Stimulated activated CD4-positive, alpha-beta T cell treated with anti-CD3 and anti-CD28 coated beads, Interleukin-15, amount 100 ng/mL, for 24 hours (primary cell): ENCODE measurements at regions not wholly inside any gene's neighbourhood (a gene's known extent, or its start where the extent isn't known, plus 50 kb on each side); places are given as distances from the start of the nearest gene placed in this dataset.
A peak's percentile ranks its signal among the peaks of the same experiment; 100 is the strongest.

ENCODE experiments used
- DNase-seq: peaks from one replicate; pipeline ENCODE4 v3.0.0-alpha.2; 2020

DNA sequence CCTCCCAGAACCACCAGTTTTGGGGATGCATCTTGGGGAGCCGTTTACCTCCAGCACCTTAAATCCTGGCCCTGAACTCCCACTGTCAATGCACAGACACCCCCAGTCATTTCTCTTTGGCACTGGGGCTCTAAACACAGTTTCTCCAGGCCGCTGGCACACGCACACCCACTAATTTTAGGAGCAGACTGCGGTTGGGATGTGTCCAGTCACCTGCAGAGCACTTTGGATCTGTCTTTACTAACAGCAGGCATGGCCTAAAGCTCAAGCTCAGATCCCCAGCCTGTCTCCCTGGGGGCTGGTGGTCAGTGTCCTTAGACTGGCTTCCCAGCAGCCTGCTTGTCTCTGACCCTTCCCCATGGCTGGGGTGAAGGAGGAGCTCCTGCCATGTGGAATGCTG is 49.9 kb downstream of the SYNE3 start:
- no peak for DNase-seq

DNA sequence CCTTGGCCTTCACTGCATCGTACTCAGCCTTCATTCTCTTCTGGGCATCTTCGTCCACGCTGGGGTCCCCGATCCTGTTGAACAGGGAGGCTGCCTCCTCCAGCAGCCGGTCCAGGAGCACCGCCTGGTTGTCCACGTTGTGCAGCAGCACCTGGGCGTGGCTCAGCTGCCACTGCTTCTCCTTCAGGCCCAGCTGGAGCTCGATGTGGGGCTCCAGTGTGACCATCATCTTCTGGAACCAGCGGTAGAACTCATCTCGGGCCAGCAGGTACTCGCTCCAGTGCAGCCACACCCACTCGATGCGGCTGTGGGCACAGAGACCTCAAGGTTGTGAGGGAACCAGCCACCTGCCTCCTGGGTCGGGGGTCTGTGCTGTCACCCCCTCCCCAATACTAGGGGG is 50.5 kb downstream of the SYNE3 start:
- DNase-seq, result no peak

DNA sequence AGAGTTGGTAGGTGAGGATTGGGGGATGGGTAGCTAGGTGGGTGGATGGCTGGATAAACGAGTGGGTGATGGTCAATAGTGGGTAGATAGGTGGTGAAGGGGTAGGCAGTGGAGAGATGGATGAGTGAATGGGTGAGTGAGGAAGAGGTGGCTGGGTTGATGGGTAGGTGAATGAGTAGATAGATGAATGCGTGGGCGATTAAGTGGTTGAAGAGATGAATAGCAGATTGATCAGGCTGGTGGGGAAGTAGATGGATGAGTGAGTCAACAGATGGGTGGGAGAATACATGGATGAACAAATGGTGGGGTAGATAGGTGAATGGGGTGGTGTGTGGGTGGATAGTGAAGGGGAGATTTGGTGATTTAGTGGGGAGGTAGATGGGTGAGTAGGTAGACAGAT is 51.1 kb downstream of the SYNE3 start:
- DNase-seq, result peak; percentile 16

DNA sequence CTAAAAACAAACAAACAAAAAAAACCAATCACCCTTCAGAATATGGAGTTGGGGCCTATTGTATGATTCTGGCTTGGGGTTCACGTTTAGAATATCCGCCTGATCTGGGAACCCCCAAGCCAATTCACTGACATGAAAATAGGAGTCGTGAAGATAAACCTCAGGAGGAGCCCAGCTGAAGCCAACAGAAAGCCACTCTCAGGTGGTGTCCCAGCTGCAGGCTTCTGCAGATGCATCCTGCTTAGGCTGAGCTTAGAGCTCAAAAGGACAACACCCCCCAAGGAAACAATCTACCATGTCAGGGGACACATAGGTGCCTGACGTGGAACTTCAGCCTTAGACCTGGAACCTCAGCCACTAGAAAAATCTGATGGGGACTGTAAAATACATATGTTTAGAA is 51.9 kb downstream of the SYNE3 start:
- DNase-seq, result no peak

DNA sequence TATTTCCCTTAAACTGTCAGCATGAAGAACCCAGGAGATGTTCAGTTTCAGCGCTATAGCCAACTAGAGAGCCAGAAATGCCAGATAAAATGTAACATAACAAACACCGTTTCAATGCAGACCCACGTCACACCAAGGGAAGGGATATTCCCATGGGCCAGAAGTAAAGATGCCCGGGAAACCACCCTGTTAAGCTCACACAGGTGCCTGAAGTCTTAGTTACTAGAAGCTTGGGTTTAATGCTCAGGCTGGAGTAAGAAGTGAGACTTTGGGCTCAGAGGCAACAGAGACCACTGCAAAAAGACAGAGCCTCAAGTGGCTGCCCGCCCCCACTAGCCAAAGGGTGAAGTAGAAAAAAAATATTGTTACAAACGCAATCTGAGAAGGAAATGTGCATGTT is 52.3 kb downstream of the SYNE3 start:
- no peak for DNase-seq

DNA sequence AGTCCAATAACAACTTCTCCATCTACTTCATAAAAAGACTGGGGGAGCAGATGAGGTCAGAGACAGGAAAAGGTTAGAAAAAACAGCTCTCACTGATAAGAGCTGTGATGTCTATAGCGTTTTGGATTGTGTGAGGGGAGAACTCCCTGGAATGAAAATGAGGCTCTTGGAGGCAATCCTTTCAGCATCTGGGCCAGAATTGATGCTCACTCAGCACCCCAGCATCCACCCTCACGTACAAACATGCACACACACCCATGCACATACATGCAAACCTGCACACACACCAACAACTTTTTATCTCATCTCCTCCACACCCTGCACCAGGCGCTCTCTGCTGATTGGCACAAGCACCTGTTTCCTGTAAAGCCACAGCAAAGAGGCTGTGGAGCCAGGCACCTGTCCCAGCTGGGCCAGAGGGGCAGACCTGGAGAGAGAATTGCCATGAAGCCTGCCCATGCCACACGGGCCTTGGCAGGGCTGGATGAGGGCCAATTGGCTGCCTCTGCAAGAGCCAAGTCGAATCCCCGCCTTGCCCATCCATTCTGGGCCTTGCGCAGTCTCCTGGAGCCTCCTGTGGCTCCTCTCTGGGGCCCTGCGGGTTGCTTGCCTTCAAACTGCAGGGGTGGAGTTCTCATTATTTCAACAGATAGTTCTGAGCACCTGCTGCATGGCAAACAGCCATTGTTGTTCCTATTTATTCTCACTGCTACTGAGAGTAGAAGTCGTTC is 53.1 kb downstream of the SYNE3 start:
- DNase-seq, result peak; percentile 14

DNA sequence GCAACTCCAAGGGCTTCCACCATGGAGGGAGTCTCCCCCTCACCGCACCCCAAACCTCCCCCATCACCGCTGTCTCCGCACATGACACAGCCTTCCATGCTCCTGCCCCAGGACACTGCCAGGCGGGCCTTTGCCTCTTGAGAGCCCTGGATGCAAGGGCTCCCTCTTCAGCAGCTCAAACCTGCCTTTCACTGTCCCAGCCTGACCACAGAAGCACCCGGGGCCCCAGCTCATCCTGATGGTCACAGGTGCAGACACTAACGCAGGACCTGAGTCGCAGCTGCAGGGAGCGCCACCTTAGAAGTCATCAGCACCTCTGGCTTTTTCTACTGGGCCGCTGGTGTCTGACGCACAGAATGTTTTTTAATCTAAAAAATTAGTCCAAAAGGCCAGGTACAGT is 54.0 kb downstream of the SYNE3 start:
- DNase-seq, result no peak

DNA sequence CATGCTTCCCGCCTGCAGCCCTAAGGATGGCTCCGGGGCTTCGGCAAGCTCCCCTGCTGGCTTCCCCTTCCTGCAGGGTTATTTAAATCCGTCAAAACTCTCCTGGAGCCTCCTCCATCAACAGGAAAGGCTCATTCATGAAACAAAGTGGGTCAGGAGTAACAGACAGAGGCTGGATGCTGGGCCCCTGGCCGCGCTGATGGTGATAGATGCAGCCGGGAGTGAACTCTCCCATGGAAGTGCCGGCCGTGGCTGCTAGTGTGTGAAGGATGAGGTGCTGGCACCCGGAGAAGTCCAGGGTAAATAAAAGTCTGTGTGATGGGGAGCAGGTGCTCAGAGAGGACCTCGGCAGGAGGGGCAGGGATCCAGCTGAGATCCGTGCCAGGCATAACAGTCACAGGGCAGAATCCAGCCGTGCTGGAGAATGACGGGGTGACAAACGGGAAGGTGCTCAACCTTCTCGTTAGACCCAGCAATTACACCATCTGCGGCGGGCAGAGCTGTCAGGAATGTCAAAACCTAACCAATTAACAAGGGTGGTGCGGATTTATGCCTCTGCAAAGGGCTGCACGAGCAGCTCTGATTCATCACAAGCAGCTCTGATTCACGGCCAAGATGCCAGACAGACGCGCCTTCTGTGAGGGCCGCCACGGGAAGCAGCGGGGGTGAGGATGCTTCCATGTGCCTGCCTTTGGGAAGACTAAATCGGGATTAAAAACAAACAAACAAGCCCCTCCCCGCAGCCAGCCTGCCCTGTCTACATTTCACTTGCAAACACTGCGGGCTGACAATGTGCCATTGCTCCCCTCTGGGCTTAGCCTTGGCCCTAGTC is 55.6 kb downstream of the SYNE3 start:
- no peak for DNase-seq

DNA sequence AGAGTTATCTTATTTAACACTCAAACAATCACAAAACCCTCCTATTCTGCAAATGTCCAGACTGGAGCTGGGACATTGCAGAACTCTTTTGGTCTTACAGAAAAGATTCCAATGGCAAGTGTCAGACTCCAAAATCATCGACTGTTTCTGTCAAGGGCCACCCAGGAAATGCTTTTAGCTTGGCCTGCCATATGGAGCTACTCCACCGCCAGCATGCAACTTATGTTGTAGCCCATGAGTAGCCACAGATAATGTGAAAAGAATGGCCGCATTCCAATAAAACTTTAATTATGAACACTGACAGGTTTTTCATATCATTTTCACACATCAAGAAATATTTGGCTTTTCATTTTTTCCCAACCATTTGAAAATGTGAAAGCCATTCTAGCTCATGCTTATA is 57.5 kb downstream of the SYNE3 start:
- DNase-seq, result no peak

DNA sequence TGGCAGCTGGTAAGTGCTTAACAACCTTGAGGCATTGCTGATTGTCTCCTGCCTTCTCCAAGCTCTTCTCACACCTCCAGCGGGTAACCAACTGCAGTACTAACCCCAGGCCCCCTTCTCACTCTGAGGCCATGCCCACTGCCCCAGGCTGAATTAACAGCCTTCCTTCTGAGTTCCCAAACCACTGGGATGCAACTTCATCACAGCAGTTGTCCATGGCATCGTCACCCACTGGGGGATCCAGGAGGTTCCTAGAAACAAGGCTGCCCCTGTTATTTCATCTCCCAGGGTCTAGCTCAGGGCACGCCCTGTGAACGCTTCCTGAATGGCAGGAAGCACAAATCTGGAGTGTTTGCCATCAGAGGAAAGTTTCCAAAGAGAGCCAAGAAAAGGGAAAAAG is 58.0 kb downstream of the SYNE3 start:
- DNase-seq, result no peak

DNA sequence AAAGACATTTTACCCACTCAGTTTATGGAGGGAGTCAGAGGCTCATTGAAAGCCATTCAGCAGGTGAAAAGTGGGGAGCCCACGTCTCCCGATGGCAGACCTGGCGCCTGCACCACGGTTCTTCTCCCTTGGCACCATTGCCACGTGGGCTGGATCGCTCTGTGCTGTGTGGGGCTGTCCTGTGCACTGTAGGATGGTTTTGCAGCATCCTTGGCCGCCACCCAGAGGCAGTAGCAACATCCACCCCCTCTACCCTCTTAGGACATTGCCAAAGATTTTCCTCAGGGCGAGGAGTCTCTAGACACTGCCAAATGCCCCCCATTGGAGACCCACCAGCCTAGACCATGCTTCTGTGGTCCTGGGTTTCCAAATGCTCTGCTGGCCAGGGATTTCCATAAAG is 60.2 kb downstream of the SYNE3 start:
- DNase-seq, result no peak

DNA sequence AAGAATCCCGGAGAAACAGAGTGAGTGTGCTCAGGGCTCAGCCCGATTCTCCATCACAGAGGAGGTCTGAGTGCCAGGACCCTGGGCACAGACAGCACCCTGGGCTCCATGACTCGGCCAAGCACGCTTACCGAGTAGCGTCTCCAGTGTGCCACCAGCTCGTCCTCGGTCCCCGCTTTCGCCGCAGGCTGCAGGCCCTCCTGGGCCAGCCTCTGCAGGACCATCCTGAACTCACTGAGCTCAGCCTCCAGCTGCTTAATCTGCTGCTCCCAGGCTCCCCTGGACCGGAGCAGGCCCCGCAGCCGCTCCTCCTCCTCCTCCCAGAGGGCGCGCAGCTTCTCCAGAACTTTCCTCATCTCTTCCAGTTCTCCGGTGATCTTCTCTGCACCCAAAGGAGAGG is 61.2 kb downstream of the SYNE3 start:
- DNase-seq, result no peak

DNA sequence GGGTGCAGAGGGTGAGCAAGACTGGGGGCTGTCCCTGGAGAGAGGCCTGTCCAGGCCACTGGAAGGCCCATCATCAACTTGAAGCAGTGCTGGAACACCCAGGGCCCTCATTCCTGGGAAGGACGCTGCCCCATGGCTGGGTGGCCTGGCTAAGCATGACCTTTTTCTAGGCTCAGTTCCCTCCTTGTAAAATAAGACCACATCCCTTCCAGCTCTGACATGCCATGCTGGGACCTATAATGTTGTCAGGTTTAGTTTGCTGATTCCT is 62.8 kb downstream of the SYNE3 start:
- no peak for DNase-seq

DNA sequence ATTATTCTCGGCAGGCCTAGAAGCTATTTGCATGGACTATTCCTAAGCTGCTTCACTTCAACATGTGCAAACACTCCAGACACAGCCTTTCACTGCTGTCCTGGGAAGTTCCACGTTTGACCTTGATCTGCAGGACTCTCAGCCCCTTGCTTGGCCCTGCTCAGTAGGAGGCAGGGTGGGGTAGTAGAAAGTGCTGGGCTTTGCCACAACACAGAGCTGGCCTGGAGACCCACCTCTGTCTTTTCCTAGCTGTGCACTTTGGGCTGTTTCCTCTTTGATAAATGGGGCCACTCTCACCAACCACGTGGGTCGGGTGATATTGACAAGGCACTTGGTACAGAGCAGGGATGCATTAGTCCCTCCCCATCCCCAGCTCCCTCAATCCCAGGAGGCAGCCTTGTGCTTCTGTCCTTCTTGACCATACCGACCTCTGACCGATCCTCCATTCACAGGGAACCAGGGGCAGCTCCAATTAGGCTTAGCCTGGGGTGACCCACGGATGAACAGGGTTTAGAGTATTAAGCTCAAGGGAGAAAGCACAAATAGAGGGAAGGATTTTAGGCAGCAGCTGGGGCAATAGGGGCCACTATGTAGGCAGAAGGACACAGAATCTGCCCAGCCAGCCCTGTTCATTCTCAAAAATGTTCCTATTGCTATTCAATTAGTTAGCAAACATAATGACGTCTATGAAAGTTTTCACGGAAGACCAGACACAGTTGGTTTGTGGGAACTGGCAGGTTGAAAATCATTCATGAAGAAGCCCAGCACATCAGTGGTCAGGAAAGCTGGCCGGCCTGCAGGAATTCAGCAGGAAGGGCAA is 63.3 kb downstream of the SYNE3 start:
- DNase-seq, result no peak

DNA sequence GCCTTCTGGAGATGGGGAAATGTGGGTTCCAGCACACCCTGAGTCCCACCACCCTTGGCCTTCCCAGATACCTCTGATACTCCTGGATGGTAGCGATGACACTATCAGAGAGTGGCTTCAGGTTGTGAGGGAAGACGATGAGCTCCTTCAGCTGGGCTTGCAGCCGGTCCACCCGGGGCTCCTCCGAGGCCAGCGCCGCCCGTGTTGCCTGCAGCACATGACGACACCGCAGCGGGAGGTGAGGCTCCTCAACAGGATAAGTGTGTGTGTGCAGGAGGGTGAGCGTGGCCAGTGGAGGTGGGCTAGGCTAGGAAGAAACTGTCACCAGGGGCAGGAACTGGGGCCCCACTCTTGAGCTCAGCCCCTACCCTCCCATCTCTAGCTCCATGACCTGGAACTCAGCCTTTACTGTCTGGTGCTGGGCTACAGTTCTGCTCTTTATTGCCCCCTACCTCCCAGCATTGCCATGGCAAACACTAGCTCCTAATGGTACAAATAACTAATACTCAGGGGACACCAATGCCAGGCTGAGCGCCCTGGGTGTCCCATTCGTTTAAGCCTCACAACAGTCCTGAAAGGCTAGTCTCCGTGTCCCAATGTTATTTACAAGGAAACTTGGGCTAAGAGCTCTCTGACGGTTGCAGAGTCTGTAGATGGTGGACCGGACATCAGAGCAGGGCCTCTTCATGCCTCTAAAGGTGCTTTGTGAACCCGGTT is 64.1 kb downstream of the SYNE3 start:
- DNase-seq, result peak; percentile 12

DNA sequence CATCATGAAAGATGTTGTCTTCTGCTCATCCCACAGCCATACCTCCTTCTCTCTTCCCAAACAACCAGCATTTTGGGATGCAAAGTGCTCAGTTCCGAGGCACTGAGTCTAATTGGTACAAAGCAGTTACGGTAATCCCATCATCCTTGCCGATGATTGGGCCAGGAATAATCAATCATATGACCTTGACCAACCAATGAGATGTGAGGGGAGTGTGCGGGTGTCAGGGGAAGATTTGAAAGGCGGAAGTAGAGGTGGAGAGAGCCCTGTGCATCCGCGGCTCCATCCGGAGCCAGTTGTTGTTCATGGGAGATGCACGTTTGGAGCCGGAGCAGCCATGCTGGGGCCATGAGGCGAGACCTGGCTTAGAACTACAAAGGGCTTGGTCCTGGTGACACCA is 67.3 kb downstream of the SYNE3 start:
- DNase-seq, result no peak

DNA sequence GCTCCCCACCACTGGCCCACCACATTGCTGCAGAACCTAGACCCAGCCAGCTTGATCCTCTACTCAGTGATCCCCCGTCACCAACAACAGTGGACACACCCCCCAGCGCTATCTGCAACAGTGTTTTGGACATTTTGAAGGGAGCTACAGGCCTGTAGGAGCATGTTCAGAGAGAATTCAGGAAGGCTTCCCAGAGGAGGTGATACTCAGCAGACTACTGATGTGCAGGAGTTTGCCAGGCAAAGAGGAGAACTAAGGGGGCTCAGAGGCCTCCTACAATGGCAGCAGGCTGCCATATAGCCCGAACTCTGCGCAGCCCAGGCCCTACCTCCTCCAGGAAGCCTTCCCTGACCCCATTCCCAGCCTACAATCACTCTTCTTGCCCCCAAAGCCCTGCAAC is 70.0 kb downstream of the SYNE3 start:
- DNase-seq, result no peak

DNA sequence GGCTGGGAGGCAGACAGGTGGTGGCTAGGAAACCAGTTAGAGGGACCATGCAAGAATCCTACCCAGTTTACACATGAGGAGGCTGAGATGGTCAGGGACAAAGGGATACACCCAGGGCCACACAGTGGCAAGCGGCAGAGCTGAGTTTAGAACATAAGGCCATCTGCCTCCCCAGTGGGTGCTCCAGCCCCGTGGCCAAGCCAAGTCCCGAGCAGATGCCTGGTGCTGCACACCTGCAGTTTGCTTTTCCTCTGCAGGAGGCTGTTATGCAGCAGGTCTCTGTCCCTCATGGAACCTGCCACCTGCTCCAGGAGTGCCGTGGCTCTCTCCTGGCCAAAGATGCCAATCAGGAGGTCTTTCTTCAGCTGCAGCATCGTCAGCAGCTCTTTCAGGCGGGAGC is 70.8 kb downstream of the SYNE3 start:
- DNase-seq, result no peak

DNA sequence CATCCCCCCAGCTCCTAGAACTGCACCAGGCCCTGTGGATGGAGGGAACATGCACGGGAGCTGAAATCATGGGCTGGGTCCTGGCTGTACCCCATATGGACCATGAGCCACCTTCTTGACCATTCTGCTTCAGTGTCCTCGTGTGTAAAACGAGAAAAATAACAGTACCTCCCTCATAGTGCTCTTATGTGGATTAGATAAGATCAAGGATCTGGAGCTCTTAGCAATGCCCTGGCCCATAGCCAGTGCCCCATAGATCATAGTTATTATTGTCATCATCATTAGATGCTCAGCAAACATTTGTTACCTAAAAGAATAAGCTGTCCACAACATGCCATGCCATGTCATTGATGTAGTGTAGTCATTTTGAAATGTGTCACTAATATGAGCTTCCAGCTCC is 71.3 kb downstream of the SYNE3 start:
- DNase-seq, result no peak

DNA sequence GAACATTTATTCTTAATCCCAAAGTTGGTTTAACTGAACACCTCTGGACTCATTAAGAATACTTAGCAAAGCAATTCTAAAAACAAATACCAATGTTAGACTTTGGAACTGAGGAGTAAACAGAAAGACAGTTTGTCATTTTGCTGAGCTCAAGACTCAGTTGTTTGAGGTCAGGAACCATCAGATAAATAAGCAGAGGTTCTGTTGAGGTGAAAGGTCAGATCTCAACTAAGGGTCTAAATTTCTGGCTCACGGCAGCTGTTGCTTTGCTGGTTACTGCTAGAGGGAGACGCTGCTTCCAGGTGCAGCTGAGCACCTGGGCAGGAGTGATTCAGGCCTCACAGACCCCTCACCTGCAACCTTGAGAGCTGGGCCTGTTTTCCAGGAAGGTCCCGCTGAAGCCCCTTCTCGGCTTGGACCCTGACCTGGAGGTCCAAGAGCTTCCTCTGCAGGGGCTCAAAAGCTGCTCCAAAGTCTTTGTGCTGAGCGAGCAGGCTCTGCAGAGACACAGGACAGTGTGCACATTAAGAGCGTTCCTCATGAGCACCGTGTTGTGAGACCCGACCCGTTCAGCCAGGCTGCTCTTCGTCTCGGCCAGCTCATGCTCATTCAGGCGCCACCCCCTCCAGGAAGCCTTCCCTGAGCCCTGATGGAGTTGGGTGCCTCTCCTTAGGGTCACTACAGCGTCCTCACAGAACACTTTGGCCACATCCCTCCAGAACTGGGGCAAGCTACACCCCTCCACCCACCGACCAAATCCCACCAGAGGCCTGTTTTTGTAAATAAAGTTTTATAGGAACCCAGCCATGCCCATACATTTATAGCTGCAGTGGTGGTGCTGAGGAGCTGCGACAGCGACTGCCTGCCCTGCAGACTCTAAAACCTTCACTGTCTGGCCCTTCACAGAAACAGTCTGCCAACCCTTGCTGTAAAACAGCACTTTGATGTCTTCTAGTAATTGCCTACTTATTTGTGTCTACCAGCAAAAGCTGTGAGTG is 72.0 kb downstream of the SYNE3 start:
- no peak for DNase-seq

DNA sequence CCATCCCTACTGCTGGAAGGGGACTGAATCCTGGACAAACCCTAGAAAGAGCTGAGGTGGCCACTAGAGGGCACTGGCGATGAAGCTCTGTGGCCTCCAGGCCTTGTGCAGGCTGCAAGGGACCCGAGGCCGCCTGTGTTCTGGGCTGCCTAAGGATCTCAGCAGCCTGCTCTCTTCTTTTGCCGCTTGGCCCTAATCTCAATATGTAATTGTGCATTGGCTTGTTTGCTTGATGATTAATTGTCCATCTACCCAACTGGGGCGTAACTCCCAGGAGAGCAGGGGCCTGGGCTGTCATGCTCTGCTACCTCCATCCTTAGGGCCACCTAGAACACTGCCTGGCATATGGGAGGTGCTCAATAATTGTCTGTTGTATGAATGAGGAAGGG is 73.8 kb downstream of the SYNE3 start:
- peak; percentile 86 for DNase-seq

DNA sequence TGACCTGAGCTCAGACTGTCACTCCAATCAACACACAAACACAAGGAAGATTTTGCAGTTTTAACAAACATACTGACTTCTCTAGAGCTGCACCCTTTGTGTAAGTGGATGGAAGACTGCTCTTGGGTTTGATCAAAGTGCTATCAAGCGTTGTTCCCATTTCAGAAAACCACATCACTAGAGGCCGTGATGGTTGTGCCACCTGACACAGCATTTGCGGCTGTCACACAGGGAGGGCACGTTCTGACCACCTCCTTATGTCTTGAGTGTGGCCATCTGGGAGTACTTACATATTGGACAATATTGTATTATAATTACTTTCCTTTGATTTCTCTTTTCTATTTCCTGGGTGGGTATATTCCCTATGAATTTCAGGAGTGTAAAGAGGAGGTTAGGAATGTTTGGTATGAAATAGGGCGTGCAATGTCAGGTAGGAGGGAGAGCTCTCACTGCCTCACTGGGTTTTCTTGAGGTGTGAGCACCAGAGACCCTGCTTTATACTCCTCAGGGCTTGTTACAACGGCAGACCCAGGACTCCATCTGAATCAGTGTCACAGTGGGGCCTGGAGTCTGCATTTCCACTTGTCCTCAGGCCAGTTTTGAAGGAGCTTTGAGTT is 74.3 kb downstream of the SYNE3 start:
- DNase-seq, result no peak
